H7 (cell line): ENCODE measurements at regions not wholly inside any gene's neighbourhood (a gene's known extent, or its start where the extent isn't known, plus 50 kb on each side); places are given as distances from the start of the nearest gene placed in this dataset.

ENCODE experiments used
- DNase-seq: peaks from one replicate; pipeline ENCODE4 v3.0.0; 2012
- H3K27me3 ChIP-seq: 2 replicates; pipeline ENCODE4 v1.6.0; 2011; ENCODE audit warnings: mild to moderate bottlenecking, low read length; ENCODE audit not compliant: control insufficient read depth, insufficient read depth
- H3K36me3 ChIP-seq: replicated peaks from 2 replicates; pipeline ENCODE4 v1.5.1; 2011; ENCODE audit warnings: low read length; ENCODE audit not compliant: control insufficient read depth, insufficient read depth
- H3K4me3 ChIP-seq: 2 replicates; pipeline ENCODE4 v1.5.1; 2011; ENCODE audit warnings: low read depth, mild to moderate bottlenecking, control low read depth, low read length, moderate library complexity; ENCODE audit not compliant: insufficient read depth

DNA sequence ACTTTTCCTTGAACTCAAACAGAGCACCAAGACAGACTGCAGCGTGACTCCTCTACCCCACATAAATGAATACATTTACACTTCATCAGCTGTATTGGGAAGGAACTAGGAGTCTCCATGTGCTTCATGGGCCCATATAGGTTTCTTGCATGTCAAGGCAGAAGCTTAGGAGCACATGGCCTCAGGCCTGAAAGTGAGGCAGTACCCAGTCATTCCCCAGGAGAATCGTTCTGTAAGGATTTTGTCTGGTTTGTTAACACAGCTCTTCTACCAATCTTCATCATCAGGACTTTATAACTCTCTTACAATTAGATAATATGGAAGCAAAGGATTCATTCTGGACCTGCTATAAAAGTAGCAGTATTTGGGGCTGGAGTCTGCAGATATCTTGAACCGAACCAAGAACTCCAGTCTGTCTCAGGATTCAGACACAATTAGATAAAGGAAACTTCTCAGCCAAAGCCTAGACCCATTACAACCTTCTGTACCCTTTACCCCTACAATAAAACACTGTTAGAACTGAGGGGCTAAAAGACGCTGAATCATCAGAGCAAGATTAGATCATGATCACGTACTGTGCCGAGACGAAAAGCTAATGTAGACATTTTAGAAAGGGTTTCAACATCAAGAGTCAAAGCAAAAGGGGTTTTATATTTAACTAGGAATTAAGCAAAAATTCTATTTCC, 385.5 kb upstream of the SLC30A5 start:
- no peak for DNase-seq
- H3K36me3 ChIP-seq = no peaks in the 10 kb centered on the region
- H3K27me3 ChIP-seq = no peaks in the 10 kb centered on the region
- H3K4me3 ChIP-seq = no peak overlapping the region

DNA sequence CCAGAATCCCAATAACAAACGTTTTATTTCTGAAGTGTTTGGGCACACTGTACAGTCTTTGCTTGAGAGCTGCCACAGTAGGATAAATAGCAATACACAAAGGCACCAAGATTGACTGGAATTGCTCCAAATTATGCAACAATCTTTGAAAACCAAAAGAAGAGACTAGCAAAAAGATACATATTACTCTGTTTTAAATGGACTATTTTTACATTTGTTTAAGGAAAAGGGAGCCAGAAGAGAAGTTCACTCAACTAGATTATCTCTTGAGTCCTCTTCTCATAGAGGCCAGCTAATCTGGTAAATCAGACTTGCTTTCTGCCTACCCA, 385.0 kb upstream of the SLC30A5 start:
- Histone ChIP-seq H3K27me3 (no peaks in the 10 kb centered on the region), H3K4me3 (no peak overlapping the region), H3K36me3 (no peaks in the 10 kb centered on the region)
- DNase-seq = no peak

DNA sequence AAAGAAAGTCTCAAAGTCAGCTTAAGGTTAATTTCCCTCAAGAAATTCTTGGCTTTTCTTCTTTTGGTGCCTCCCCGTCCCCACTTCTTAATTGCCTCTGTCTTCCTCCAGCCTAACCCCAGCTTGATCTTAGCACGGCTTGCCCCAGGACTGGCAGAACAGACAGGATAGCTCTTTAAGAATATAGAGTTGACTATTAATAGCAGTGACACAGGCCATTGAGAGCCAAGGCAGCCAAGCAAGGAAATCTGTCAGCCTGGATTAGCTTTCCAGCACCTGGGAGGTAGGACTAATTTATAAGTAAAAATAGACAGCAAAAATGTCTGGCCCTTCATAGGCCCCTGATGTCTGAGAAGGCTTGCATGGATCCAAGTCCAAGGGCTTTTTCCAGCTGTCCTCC, 384.6 kb upstream of the SLC30A5 start:
- no peak for DNase-seq
- H3K4me3 ChIP-seq = no peak overlapping the region
- no peaks in the 10 kb centered on the region for H3K36me3 ChIP-seq
- no peaks in the 10 kb centered on the region for H3K27me3 ChIP-seq

DNA sequence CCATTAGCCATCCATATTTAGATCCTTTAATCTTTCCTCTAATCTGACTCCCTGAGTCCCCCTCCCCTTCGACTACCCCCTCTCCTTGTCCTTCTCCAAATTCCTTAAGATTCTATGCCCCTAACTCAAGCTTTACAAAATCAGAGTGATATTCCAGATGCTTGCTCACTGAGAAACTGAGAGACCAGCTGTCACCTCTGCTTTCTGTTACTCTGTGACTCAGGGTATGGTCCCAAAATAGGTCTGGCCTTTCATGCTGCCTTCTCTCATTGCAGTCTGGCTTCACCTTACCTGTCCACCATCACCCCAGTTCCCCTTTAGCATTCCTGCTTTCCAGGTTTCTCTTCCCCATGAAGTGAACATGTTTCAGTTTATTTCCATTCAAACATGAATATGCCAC, 383.3 kb upstream of the SLC30A5 start:
- Histone ChIP-seq H3K27me3 (no peaks in the 10 kb centered on the region), H3K36me3 (no peaks in the 10 kb centered on the region), H3K4me3 (no peak overlapping the region)
- DNase-seq = no peak

DNA sequence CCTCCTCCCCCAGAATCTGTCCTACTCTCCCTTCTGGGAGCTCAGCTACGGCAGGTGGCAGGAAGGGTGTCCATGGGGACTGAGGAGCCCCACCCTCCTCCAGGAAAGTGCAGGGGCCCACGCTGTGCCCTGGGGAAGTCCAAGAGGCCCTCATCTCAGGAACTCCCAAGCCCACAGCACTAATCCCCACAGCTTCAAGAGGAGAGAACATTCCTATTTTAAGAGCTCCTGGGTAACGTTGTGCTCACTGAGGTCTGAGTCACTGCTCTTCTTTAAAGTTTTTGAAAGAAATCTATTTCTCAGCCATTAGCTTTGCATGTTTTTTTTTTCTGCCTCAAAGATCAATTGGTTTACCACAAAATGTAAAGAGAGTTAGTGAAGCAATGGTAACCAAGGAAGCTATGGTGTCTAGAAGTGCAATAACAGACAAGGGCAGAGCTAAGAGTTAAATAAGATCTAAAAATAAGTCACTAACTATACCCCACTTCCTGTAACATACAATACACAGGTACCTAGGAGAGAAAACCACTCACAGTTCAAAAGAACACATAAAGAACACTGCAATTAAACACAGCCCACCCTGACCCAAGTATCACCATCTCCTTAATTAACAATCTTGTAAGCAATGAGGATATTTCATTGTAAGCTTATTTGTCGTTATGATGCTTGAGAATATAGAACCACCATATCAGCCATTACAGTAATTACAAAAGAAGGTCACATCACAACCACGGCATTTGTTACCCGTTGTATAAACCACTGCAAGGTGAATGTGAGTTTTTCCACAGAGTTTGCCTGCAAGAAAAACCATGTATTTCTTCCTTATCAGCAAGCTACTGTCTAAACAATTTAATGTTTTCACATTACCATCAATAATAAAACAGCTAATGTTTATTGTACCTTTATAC, 382.3 kb upstream of the SLC30A5 start:
- no peak for DNase-seq
- H3K27me3 ChIP-seq = no peaks in the 10 kb centered on the region
- H3K36me3 ChIP-seq = no peaks in the 10 kb centered on the region
- no peak overlapping the region for H3K4me3 ChIP-seq

DNA sequence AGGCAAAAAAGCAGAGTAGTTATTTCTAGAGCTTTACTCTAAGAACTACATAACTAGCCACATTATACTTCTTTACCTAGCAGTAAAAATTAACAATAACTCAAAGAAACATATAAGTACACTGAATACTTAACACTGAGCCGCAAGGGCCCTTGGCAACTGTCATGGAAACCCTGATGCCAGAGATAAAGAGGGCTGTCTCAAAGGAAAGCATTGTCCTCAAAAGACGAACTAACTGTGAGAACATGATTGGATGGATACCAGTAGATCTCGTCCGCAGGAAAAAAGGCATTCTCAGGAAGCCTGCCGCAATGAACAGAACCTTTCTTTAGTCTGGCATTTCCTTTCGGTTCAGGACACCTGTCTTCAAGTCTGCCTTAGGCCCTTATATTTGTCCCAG, 379.0 kb upstream of the SLC30A5 start:
- no peaks in the 10 kb centered on the region for H3K36me3 ChIP-seq
- no peaks in the 10 kb centered on the region for H3K27me3 ChIP-seq
- DNase-seq = no peak
- no peak overlapping the region for H3K4me3 ChIP-seq

DNA sequence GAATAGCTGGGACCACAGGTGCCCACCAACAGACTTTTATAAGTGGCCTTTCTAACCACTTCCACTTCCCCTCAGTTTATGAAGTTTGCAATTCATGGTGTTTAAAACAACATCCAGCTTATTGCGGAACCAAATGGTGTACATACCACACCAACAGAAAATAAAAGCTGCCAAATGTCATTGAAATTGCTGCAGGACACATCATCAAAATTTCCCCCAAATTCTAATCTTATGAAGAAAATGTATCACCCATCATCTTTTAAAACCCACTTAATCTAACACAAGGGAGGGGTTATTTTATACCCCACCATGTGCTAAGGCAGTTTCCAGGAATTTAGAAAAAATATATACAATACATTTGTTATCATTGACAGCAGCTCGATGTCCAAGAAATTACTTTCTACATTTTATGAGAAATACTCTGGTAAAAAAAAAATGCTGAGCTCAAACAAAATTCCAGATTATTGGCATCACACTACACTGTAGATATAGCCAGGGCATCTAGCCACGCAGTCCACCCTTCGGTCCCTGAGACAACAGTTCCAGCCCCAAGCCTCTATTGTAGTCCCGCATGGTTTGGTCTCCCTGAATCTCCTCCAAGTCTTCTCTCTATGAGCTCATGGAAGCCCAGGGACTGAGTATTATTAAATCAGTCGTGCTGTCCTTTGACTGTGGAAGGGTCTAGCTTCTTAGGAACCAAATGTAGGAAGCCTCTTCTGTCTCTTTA, 372.8 kb upstream of the SLC30A5 start:
- Histone ChIP-seq H3K27me3 (no peaks in the 10 kb centered on the region), H3K4me3 (no peak overlapping the region), H3K36me3 (no peaks in the 10 kb centered on the region)
- DNase-seq = no peak

DNA sequence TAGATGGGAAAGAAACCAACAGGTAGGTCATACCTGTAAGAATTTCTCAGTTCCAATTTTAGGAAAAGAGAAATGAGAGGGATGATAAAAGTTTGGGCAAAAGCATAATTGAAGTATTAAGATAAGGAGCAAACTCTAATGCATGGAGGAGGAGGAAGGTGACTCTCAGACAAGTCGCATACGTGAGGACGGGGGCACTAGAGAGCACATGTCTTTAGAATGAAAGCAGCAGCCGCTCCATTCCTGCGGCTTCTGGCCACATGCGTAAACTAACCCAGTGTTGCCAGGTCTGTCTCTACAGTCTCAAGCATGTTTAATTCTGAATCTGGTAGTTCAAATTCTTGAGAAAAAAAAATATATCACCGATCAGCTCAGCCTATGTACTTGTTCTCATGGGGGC, 371.5 kb upstream of the SLC30A5 start:
- no peaks in the 10 kb centered on the region for H3K27me3 ChIP-seq
- DNase-seq = peak; percentile 23
- H3K36me3 ChIP-seq = no peaks in the 10 kb centered on the region
- no peak overlapping the region for H3K4me3 ChIP-seq

DNA sequence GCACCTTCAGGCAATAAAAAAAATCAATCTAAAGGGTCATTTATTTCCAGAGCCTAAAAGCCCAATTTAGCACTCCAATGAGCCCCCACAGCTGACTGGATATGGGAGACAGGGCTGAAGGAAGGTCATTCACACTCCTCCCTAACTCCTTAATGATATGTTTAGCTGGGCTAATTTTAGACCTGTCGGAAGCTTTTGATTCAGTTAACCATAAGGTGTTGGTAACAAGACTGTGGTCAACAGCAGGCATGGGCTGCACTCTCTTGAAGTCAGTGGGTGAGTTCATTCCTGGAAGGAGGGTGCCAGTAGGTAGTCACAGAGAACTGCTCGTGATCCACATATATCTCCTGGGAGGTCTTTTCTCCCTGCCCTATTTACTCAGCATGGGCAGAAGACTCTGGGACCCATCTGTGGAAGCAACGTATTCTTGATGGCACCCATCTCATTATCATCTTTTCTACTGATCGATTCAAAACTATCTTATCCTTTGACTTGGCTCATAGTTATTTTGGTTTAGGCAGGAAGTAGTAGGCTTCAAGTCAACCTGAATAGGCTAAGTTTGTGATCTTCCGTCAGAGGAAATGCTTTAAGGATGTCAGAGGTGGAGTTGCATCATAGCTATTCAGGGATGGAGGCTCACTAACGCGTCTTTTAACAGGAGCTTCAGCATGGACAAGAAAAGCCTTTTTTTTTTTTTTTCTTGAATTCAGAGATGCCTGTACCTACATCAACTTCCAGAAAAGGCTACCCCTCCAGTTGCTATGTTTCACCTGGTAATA, 367.7 kb upstream of the SLC30A5 start:
- H3K4me3 ChIP-seq = no peak overlapping the region
- DNase-seq = no peak
- H3K36me3 ChIP-seq = no peaks in the 10 kb centered on the region
- no peaks in the 10 kb centered on the region for H3K27me3 ChIP-seq

DNA sequence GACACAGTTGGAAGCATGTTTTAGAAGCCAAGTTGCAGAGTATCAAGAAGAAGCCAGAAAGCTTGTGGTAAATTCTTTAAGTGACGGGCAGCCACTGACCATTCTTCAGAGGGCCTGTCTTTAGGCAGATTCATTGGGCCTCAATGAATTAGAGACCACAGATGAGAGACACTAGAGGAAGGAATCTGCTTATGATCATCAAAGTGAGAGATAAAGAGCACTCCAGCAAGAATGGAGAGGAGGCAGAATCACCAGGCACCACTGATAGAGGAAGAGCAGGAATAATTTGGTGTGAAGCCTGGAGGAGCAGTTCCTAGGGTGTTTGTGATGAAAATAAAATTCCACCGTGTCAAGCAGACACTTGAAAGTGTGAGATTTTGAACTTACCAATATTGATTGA, 365.9 kb upstream of the SLC30A5 start:
- no peaks in the 10 kb centered on the region for H3K36me3 ChIP-seq
- no peaks in the 10 kb centered on the region for H3K27me3 ChIP-seq
- DNase-seq = no peak
- H3K4me3 ChIP-seq = no peak overlapping the region

DNA sequence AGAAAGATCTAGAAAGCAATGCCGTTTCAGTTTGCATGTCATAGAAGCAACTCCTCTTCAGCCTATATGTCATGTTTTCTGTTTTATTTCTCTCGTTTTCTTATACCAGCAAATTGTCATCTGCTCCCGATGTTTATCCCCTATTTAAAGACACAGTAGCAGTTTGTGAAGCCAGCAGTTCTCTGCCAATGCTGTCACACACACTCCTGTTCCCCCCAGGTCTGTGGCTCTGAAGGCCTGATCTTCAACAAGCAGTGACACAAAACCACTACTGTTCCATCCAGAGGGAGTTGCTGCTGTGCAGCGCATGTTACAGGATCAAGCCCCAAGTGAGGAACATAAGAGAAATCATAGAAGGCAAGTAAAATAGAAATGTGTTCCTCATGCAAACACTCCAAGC, 364.1 kb upstream of the SLC30A5 start:
- Histone ChIP-seq H3K27me3 (no peaks in the 10 kb centered on the region), H3K36me3 (no peaks in the 10 kb centered on the region), H3K4me3 (no peak overlapping the region)
- DNase-seq = no peak

DNA sequence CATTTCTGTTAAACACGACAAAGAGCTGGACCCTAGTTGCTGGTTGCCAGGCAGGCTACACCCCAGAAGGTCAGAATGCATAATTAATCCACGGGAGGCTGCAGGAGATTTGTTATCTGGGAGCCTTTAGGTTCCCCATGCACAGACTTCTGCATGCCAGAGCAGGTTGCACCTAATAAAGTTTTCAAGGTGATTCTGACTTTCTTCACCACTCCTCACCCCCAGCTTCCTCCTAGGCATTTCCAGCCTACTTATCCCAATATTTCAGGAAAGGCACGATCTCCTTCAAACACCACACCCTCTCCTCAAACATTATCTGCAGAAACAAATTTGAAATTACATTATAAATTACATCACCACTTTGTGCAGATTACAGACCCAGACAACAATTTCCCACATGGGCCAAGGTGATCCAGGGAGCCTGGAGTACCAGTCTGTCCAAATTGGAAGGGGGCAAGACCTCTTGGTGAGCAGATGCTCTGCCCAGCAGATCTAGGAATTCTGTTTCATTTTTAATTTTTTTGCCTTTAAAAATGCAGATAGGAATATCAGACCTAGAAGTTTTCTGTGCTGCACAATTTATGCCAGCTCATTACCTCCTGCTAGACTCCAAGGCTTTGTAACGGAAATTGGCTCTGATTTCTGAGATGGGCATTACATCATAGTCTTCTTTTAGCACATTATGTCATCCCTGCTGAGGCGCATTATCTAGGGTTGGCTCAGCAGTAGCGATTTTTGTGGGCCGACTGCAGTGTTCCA, 363.4 kb upstream of the SLC30A5 start:
- DNase-seq = no peak
- H3K4me3 ChIP-seq = no peak overlapping the region
- H3K36me3 ChIP-seq = no peaks in the 10 kb centered on the region
- H3K27me3 ChIP-seq = no peaks in the 10 kb centered on the region

DNA sequence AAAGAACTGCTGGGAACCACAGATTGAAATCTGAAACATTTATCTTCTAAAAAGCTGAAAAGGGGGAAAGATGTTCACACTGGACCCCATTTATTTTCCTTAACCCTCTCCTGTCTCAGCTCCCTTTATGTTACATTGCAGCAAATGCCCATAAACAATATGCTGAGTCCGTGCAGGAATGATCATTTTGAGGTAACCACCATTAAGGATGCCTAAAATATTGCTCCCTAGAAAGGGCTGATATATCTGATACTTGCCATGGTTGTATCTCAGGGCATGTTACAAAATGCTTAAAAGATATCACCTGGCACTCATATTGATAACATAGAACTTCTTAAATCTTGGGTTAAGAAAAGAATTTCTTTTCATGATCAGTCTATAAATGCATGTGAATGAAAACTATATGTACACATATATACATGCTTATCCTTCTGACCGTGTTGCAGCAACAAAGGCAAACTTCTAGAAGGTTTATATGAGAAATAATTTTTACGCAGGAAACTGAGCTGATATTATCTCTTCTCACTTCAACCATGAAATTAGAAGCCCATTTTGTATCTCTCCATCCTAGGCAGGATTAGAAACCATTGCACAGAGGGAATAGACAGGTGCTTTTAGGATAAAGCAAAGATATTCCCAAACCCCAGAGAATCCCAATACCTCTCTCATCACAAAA, 362.7 kb upstream of the SLC30A5 start:
- Histone ChIP-seq H3K27me3 (no peaks in the 10 kb centered on the region), H3K36me3 (no peaks in the 10 kb centered on the region), H3K4me3 (no peak overlapping the region)
- DNase-seq = no peak
